ENCODE measurements at regions not wholly inside any gene's neighbourhood (a gene's known extent, or its start where the extent isn't known, plus 50 kb on each side); places are given as distances from the start of the nearest gene placed in this dataset.

- no peak for TF ChIP-seq POLR2A (IDR thresholded peaks at IDR 0.05)
- no peak for TF ChIP-seq CTCF (IDR thresholded peaks at IDR 0.05)
These were observed 158.6 kb downstream of the TXNL1 start for GRCh38 chr18:56479841-56480240.

Data from ovary (tissue), 3 donors.